LNCaP clone FGC (cell line): ENCODE measurements at regions not wholly inside any gene's neighbourhood (a gene's known extent, or its start where the extent isn't known, plus 50 kb on each side); places are given as distances from the start of the nearest gene placed in this dataset.

Experiments used
- DNase-seq: peaks from one replicate; pipeline ENCODE4 v3.0.0-alpha.2; 2011; ENCODE audit warnings: low read depth
- H3K4me3 ChIP-seq: 2 replicates; pipeline ENCODE4 v1.5.1; 2011; ENCODE audit warnings: mild to moderate bottlenecking, low read depth, low read length, control low read depth
- TF ChIP-seq, protein P1 (sequence below): IDR thresholded peaks from 2 replicates; pipeline ENCODE4 v1.5.1; 2012; ENCODE audit warnings: mild to moderate bottlenecking; ENCODE audit not compliant: control insufficient read depth, insufficient read depth; ENCODE audit errors: extremely low read depth

DNA sequence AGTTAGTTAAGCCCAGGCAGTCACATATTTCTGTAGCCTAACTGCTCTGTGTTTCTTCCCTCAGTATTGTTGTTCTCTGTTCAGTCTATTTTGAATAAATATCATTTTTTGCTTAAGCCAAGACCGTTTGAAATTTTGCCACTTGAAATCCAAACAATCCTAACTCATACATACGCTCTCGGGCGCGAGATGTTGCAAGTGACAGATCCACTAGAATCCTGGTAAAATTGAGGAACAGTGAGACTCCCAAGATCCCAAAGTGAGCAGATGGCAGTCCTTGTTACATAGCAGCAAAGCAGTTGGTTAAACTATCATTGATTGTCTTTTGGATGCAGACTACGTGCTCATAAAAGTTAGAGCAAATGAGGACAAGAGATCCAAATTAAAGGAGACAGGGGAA, 625.4 kb downstream of the TBL1XR1 start:
- DNase-seq = no peak

DNA sequence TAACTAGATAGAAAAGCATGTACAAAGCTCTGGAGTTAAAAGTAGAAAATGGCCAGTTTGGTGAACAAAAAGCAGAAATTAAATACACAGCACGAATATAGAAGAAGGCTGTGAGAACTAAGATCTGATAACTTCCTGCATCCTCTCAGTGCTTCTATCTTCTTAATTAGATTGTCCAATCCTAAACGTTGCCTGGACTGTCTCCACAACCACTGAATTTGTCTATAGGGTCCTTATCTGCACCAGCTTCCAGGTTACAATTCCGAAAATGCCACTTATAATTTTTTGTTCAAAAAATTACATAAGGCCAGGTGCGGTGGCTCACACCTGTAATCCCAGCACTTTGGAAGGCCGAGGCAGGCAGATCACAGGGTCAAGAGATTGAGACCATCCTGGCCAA, 626.3 kb downstream of the TBL1XR1 start:
- no peak for DNase-seq
- no peak overlapping the region for H3K4me3 ChIP-seq
- TF ChIP-seq, protein P1, sequence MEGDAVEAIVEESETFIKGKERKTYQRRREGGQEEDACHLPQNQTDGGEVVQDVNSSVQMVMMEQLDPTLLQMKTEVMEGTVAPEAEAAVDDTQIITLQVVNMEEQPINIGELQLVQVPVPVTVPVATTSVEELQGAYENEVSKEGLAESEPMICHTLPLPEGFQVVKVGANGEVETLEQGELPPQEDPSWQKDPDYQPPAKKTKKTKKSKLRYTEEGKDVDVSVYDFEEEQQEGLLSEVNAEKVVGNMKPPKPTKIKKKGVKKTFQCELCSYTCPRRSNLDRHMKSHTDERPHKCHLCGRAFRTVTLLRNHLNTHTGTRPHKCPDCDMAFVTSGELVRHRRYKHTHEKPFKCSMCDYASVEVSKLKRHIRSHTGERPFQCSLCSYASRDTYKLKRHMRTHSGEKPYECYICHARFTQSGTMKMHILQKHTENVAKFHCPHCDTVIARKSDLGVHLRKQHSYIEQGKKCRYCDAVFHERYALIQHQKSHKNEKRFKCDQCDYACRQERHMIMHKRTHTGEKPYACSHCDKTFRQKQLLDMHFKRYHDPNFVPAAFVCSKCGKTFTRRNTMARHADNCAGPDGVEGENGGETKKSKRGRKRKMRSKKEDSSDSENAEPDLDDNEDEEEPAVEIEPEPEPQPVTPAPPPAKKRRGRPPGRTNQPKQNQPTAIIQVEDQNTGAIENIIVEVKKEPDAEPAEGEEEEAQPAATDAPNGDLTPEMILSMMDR = no peak

More for the DNA sequence above, 625.4 kb downstream of the TBL1XR1 start:
- TF ChIP-seq, protein P1 = no peak
- H3K4me3 ChIP-seq = no peak overlapping the region

DNA sequence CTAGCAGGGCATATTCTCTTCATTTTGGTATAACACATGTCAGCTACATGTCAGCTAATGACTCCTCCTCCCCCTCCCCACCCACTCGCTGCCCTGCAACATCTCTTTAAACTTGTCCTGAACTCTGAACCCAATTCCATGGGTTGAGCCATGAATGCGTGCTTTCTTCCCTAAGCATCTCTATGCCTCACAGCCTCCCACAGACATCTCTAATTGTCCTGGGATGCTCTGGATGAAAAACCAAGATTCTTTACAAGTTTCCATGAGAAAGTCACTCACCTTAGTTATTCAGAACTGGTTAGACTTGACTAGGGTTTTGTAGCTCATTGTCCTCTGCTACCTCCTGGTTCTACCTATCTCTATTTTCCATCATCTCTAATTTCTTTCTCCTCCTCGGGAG, 629.1 kb downstream of the TBL1XR1 start:
- no peak overlapping the region for H3K4me3 ChIP-seq
- TF ChIP-seq, protein P1 = no peak
- DNase-seq = no peak

DNA sequence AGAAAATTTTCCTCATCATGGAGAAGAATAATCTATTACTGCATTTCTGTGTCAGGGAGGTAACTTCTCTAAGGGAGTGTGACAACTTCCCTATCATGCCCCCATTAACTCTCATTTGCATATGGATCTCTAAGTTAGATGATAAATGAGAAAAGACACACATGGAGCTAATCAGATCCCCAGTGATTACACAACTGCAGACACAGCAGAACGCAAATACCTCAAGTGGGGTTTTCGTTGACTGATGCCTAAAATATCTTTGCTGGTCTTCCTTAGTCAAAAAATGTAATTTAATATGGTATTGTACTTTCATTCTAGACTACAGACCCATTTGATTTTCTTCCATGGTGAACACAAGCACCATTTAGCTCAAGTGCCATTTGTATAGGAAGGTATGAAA, 630.5 kb downstream of the TBL1XR1 start:
- TF ChIP-seq, protein P1 = no peak
- no peak for DNase-seq
- no peak overlapping the region for H3K4me3 ChIP-seq

DNA sequence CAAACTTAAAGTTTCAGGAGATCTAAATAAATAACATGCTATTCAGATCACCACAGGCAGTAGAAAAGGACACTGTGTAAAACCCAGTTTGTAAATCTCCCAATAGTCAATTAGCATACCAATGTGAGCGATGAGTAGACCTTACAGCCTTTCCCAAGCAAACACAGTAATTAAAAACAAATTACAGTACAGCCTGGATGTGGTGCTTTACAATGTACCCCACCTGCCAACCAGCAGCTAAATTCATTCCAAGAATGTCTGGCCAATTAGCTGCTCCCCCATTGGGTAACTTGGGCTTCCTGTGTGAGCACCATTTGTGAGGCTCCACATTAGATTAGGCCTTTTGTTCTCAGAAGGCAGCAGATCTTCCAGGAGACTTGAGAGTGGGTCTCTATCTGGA, 635.0 kb downstream of the TBL1XR1 start:
- TF ChIP-seq, protein P1 = no peak
- H3K4me3 ChIP-seq = no peak overlapping the region
- no peak for DNase-seq

DNA sequence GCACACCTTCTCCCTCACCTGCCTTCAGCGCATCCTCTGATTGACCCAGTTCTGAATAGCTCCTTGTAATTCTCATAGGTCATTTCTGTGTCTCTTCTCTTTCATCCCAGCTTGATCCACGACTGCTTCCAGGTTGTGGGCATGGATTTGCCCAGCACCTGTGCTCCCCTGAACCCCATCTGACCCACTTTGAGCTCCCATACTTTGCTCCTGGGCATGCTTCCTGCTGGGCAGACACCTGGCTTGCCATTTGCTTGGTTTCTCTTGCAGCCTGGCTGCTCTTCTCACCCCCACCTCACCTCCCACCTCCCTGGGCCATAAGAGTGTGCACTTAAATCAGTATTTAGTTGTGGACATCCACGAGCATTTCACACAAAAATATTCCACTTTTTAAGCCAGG, 635.5 kb downstream of the TBL1XR1 start:
- DNase-seq = no peak
- TF ChIP-seq, protein P1 = no peak

DNA sequence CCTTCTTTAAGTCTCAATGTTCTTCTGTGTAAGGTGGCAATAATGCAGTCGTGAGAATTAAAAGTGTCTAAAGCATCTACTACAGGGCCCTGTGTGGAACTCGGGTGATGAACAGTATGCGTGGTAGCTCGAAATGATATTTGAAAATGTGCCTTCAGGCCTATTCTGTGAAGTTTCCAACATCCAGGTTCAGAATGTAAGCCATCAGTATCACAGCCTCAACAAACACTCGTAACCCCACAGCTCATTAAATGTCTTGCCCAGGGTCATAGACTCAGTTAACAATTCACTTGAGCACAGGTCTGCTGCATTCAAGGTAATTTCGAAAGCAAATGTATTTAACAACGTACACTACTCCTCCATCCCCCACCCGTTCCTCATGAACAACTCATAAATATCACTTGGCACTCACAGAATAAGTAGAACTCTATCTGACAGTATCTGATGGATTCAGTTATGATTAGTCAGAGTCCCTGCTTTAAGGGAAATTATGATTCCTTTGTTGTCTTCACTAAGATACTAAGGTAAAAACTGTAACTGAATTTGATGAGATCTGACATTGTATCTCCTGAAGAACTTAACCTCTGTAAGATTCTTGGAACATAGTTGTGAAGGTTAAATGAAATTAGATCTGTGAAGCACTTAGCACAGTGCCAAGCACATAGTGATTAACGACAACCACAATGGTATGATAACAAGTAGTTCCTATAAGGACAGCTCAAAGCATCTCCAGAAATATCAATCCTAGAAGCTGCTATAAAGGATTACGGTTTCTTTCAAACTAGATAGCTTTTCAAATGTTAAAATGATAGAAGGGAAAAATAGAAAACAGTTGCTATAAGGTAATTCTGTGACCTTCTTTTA, 642.3 kb downstream of the TBL1XR1 start:
- TF ChIP-seq, protein P1 = no peak
- DNase-seq = no peak
- H3K4me3 ChIP-seq = no peak overlapping the region

More for the DNA sequence above, 635.5 kb downstream of the TBL1XR1 start:
- no peak overlapping the region for H3K4me3 ChIP-seq
